GM19023 (cell line): ENCODE measurements at regions not wholly inside any gene's neighbourhood (a gene's known extent, or its start where the extent isn't known, plus 50 kb on each side); places are given as distances from the start of the nearest gene placed in this dataset.

Source experiments
- ATAC-seq: cut with Tn5 transposase; IDR thresholded peaks from one replicate; pipeline ENCODE4 v1.9.1; 2021; ENCODE audit warnings: mild to moderate bottlenecking, moderate library complexity; ENCODE audit not compliant: unreplicated experiment

- peak; percentile 60 for ATAC-seq
Observed at GRCh38 chr5:107294211-107294550, 376.6 kb downstream of the EFNA5 start.

- ATAC-seq = peak; percentile 16
Observed at GRCh38 chr5:107293541-107294210, 377.1 kb downstream of the EFNA5 start.

DNA sequence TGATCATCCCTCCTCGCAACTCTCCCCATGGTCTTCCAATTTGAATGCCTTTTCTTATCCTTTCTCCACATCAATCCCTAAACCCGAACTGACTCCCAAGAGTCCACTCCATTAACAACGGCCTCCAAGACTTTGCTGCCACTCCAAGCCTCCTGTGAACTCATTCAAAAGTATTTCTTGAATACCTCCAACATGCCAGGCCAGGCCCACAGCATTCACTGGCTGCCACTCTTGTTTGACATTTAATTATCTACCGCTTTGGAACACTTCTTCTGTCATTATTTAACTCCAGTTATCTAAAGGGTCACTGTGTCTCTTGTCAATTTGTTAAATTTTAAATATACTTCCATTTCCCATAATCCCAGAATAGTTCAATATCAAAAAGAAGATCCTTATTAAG is 378.9 kb downstream of the EFNA5 start:
- no peak for ATAC-seq

- no peak for ATAC-seq
Observed at GRCh38 chr5:107290780-107291398, 379.8 kb downstream of the EFNA5 start.

- peak; percentile 86 for ATAC-seq
Observed at GRCh38 chr5:107289030-107289714, 381.6 kb downstream of the EFNA5 start.

GRCh38 chr5:107286447-107287098 is 384.2 kb downstream of the EFNA5 start:
- ATAC-seq = no peak

DNA sequence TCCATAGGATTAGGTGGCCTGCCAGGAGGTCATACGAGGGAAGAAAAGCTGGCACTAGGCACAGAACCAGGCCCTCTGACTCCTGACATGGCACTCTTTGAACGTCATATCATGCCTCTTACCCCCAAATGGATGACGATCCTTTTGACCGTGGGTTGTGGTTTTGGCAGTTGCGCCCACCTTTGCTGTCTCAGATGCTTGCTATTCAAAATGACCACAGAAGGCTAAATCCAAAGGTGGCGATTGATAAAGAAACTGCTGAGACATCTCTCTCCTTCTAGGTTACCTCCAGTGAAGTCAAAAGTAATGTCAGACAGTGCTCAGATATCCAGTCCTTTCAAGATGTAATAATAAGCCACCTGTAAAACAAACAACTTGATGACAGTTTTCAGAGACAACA is 385.0 kb downstream of the EFNA5 start:
- ATAC-seq = no peak

- ATAC-seq = no peak
Observed at GRCh38 chr5:107284822-107285525, 385.8 kb downstream of the EFNA5 start.

GRCh38 chr5:107282061-107282460 is 388.7 kb downstream of the EFNA5 start:
- ATAC-seq = no peak

- ATAC-seq = no peak
Observed at GRCh38 chr5:107278774-107279173, 392.0 kb downstream of the EFNA5 start.

GRCh38 chr5:107277485-107278125 is 393.1 kb downstream of the EFNA5 start:
- no peak for ATAC-seq

- ATAC-seq = no peak
Observed at GRCh38 chr5:107275333-107275732, 395.4 kb downstream of the EFNA5 start.

DNA sequence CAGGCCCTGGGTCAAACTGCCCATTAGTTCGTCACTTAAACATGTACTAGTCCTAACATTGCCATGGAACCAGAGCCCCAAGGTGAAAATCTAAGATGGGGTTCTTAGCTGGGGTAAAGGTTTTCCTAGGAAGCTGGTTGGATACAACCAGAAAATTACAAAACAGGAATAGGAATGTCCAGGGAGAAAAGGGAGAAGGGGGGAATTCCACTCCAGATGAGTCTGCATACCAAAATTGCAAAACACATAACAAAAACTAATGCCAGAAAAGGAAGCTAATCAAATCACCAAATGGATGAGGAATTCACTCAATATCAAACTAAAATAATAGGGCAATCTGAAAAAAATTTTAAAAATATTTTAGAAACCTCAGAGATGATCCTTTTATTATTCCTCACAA is 396.2 kb downstream of the EFNA5 start:
- ATAC-seq = no peak

- no peak for ATAC-seq
Observed at GRCh38 chr5:107272954-107273353, 397.8 kb downstream of the EFNA5 start.

DNA sequence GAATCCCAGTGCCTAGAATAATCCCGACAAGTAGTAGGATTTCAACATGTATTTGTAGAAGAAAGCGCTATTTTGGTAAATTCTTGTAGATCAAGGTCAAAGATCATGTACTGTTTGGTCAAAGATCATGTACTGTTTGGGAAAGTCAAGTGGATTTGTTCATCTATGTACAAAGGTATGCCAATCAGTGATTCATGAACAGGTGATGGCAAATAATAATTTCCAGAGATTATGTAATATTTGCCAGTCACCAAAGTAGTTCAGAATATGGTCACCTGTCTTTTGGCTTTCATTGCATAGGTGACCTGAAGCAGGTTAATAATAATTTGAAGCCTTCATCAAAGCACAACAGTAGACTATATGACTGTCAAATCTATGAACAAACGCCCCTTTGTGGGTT is 398.2 kb downstream of the EFNA5 start:
- no peak for ATAC-seq

DNA sequence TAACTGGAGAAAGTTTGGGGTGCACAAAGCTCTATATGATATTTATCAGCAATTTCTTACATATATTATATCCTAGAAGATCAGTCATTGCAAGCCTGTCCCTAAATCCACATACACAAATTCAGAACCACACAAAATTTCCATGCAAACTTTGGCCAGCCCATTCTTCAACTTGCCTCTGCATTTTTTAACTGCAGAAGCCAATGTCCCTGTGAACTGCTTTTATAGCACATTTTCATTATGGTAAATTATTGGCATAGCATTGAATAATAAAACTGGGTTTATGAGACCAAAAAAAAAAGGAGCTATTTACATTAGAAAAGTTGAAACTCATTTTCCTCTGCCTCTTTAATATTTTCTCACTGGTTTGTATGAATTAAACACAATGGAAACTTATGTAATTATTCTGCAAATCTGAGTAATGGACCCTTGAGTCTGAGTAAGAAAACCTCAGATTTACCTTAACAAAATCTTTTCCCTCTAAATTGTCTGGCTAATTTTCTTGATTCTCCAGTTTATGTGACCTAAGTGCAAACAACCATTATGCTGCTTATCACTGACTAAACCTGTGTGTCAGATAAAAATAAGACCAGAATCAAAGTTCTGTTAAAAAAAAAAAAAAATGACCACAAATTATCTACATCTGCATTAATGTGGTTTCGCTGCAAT is 398.9 kb downstream of the EFNA5 start:
- ATAC-seq = no peak

DNA sequence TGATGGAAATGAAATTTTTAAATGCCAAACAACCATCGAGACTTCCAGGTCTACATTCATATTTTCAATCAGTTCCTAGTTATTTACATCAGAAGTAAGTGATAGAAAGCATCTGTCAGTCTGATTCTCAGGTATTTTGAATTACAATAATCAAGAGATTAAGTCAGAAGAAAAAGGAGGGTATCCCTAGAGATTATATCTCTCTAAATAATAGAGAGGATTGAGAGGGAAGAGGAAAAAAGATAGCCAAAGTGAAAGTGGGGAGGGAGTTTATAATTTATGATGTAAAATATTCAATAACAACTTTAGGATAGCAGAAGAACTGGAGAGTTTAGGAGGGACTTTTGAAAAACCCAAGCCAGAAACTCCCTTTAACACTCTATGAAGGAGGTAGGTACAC is 400.2 kb downstream of the EFNA5 start:
- ATAC-seq = no peak

DNA sequence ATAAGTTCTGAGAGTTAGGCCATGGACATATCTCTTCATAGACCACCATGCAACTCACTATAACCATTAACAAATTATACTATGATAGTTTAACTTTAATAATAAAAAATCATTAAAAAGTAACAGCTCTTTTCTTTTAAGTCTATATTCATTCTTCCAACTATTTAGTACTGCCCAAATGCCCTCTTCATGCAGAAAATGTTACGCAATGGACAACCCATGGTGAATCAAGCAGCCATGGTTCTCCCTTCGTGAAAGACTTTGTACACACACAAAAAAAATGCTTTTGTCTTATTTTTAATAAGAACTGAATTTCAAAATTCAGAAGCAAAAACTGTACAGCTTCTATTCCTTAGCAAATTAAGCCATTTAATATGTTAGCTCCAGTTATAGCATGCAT is 401.1 kb downstream of the EFNA5 start:
- no peak for ATAC-seq

GRCh38 chr5:107269256-107269655 is 401.5 kb downstream of the EFNA5 start:
- no peak for ATAC-seq

DNA sequence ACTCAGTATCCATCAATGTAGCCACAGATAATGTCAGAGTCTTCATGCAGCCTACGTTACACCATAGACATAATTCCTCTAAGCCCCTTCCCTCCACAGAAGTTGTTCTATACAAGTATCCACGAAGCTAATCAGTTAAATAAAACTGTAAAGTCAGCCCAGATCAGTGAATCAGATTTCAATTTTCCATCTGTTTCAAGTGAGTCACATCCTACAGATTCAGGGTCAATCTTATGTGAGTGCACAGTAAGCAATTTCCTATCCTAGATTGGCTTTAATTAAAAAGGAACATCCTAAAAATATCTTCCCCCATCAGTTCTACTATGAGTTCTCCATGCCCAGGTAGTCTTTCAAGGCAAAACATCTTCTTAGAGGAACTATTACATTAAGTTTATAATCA is 402.5 kb downstream of the EFNA5 start:
- no peak for ATAC-seq
